ENCODE measurements at regions not wholly inside any gene's neighbourhood (a gene's known extent, or its start where the extent isn't known, plus 50 kb on each side); places are given as distances from the start of the nearest gene placed in this dataset.

DNA sequence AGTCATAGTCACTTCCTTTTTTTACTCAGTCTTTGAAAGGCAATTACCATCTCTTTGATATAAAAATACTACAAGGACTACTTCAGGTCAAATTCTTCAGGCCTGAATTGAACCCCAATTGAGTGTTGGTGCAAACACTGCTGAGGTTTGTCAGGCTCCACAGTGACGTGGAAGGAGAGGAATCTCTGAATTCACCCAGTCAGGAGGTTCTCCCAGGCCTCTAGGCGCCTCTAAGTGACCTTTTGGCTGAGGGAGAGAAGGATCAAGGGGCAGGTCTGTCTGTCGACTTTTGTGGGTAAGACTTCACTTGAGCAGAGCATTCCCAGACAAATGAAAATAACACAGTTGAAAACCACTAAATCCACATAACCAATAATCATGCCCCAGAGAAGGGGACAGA lies 227.6 kb upstream of the CHRNA7 start:
- WGBS, 2 donors: 37 to 42% methylated on average over 3 of the region's 3 CpGs

DNA sequence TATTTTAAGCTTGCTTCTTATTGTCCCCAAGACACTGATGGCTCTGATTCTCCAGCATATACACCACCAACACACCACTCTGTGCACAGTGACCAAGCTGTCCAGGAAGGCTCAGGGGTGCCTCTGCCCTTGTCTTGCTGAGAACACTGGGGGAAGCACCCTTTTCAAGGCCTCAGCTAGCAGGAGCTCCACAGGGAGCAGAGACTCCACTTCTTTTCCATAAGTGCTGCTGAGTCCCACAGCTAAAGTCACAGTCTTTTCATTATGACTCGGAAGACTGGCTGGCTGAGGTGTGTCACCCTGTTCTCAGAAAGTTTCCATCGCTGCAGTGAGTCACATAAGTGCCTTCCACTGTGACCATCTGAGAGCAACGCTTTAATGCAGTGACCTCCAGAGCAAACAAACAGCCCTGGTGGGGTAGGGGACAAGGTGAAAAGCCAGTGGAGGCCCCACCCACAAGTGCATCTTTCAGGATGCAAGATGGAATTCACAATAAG lies 226.9 kb upstream of the CHRNA7 start:
- TF ChIP-seq, protein P1, sequence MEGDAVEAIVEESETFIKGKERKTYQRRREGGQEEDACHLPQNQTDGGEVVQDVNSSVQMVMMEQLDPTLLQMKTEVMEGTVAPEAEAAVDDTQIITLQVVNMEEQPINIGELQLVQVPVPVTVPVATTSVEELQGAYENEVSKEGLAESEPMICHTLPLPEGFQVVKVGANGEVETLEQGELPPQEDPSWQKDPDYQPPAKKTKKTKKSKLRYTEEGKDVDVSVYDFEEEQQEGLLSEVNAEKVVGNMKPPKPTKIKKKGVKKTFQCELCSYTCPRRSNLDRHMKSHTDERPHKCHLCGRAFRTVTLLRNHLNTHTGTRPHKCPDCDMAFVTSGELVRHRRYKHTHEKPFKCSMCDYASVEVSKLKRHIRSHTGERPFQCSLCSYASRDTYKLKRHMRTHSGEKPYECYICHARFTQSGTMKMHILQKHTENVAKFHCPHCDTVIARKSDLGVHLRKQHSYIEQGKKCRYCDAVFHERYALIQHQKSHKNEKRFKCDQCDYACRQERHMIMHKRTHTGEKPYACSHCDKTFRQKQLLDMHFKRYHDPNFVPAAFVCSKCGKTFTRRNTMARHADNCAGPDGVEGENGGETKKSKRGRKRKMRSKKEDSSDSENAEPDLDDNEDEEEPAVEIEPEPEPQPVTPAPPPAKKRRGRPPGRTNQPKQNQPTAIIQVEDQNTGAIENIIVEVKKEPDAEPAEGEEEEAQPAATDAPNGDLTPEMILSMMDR (IDR thresholded peaks at IDR 0.05): no peak
- no peak for TF ChIP-seq POLR2A (IDR thresholded peaks at IDR 0.05)
- TF ChIP-seq EP300 (IDR thresholded peaks at IDR 0.05): no peak
- WGBS, 2 donors: 60 to 66% methylated on average over 3 of the region's 3 CpGs
- peaks cover 0 to 13% (median 3%) of the 10 kb centered on the region in 4 donors for H3K4me1 ChIP-seq

More for the DNA sequence above, 227.6 kb upstream of the CHRNA7 start:
- Histone ChIP-seq H3K27ac (no peak overlapping the region), H3K9me3 (no peaks in the 10 kb centered on the region), H3K4me1 (peaks cover 0 to 13% (median 3%) of the 10 kb centered on the region in 4 donors), H3K27me3 (no peaks in the 10 kb centered on the region), H3K4me3 (no peak overlapping the region), H3K36me3 (no peaks in the 10 kb centered on the region)
- DNase-seq (ENCODE audit: low spot score in 2 of 2): no peak
- TF ChIP-seq EP300 (IDR thresholded peaks at IDR 0.05): no peak
- TF ChIP-seq, protein P1 (IDR thresholded peaks at IDR 0.05): no peak
- TF ChIP-seq POLR2A (IDR thresholded peaks at IDR 0.05): no peak

DNA sequence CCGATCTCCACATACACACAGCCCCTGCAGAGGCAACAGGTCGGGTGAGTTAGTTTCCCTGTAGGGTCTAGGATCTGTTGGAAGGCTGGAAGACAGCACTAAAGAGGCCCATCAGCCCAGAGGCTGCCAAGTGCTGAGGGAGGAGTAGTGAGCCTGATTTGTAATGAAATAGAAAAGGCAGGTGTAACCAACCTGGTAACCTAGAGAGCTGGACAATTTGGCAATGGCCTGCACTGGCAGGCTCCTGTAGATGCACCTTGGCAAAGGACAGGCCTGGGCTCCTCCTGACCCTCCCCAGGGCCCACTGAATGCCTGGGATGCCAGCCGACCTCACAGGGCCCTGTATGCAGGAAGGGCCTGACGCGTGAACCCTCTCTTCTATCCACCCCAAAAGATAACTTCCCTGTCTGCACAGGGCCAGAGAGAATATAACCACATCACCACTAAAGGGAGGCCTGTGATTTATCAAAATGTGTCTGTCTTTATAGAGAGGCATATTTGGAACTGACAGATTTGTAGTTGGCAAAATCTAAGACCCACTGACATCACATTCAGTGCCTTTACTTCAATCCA lies 225.1 kb upstream of the CHRNA7 start:
- no peaks in the 10 kb centered on the region for H3K27me3 ChIP-seq
- H3K27ac ChIP-seq: no peak overlapping the region
- H3K4me3 ChIP-seq: no peak overlapping the region
- no peak for DNase-seq (ENCODE audit: low spot score in 2 of 2)
- H3K36me3 ChIP-seq: no peaks in the 10 kb centered on the region
- WGBS, 2 donors: 82 to 86% methylated on average over 5 of the region's 5 CpGs
- TF ChIP-seq EP300 (IDR thresholded peaks at IDR 0.05) (no peak), POLR2A (IDR thresholded peaks at IDR 0.05) (no peak)
- TF ChIP-seq, protein P1 (IDR thresholded peaks at IDR 0.05): no peak
- H3K4me1 ChIP-seq: peaks cover 0 to 13% (median 3%) of the 10 kb centered on the region in 4 donors
- peaks cover 0 to 3% (median 0%) of the 10 kb centered on the region in 4 donors for H3K9me3 ChIP-seq

More for the DNA sequence above, 226.9 kb upstream of the CHRNA7 start:
- Histone ChIP-seq H3K9me3 (no peaks in the 10 kb centered on the region), H3K27me3 (no peaks in the 10 kb centered on the region), H3K27ac (no peak overlapping the region), H3K36me3 (no peaks in the 10 kb centered on the region), H3K4me3 (no peak overlapping the region)
- no peak for DNase-seq (ENCODE audit: low spot score in 2 of 2)

DNA sequence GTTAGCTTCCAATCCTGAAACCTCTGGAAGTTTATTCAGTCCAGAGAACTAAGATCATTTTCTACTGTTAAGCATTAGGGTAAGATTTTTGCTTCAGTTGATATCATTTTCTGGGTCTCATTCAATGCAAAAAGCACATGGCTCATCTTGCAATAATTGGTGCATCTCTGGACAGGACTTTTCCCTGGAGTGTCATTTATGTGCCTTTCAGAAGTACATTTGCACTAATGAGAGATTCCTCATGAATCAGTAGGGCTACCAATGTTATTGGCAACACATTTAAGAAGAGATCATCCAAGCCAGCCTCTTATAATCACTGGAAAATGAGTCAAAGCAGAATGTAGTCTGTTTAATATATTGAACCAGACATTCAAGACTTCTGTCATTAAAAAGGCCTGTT lies 224.2 kb upstream of the CHRNA7 start:
- no peaks in the 10 kb centered on the region for H3K36me3 ChIP-seq
- peaks cover 0 to 10% (median 0%) of the 10 kb centered on the region in 4 donors for H3K9me3 ChIP-seq
- no peak overlapping the region for H3K4me3 ChIP-seq
- no peak for DNase-seq (ENCODE audit: low spot score in 2 of 2)
- TF ChIP-seq, protein P1 (IDR thresholded peaks at IDR 0.05): no peak
- TF ChIP-seq EP300 (IDR thresholded peaks at IDR 0.05): no peak
- no peak for TF ChIP-seq POLR2A (IDR thresholded peaks at IDR 0.05)
- H3K4me1 ChIP-seq: peaks cover 0 to 12% (median 3%) of the 10 kb centered on the region in 4 donors
- H3K27me3 ChIP-seq: no peaks in the 10 kb centered on the region
- no peak overlapping the region for H3K27ac ChIP-seq

DNA sequence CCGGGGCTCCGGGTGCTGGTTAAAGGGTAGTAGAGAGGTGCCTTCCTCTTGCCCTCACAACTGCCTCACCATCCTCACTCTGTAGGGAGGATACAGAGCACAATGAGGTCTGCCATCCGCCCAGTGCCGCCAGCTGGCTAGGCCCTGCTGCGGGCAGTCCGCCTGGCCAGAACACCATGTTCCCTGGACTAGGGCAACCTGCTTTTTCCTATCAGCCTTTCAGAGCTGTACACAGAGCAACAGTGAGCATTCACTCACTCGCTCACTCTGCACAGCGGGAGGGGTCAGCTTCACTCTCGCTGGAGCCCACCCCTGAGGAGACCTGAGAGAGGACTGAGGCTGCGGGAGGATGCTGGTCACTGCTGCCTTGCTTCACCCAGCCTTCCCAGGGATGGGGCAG lies 218.7 kb upstream of the CHRNA7 start:
- Histone ChIP-seq H3K27ac (no peak overlapping the region), H3K36me3 (peaks cover 0 to 11% (median 0%) of the 10 kb centered on the region in 3 donors), H3K27me3 (no peaks in the 10 kb centered on the region), H3K4me3 (no peak overlapping the region), H3K9me3 (peaks cover 0 to 10% (median 0%) of the 10 kb centered on the region in 4 donors), H3K4me1 (no peaks in the 10 kb centered on the region)
- no peak for DNase-seq (ENCODE audit: low spot score in 2 of 2)
- WGBS, 2 donors: 95 to 98% methylated on average over 8 to 10 of the region's 10 CpGs
- TF ChIP-seq POLR2A (IDR thresholded peaks at IDR 0.05): no peak
- no peak for TF ChIP-seq EP300 (IDR thresholded peaks at IDR 0.05)
- TF ChIP-seq, protein P1 (IDR thresholded peaks at IDR 0.05): no peak
